ENCODE measurements at regions not wholly inside any gene's neighbourhood (a gene's known extent, or its start where the extent isn't known, plus 50 kb on each side); places are given as distances from the start of the nearest gene placed in this dataset.

GRCh38 chr15:67006083-67007065 lies 59.0 kb upstream of the SMAD3 start:
- TF ChIP-seq RFX5 (IDR thresholded peaks at IDR 0.05; ENCODE audit: low read depth, low read length) (no peak), BHLHE40 (IDR thresholded peaks at IDR 0.05; ENCODE audit: low read depth, low read length) (no peak), POLR2A (IDR thresholded peaks at IDR 0.05; ENCODE audit: low read depth, low read length) (no peak), FOS (IDR thresholded peaks at IDR 0.05; ENCODE audit: low read depth, low read length) (no peak), MAZ (IDR thresholded peaks at IDR 0.05; ENCODE audit: borderline replicate concordance, low read depth, low read length) (no peak), RCOR1 (IDR thresholded peaks at IDR 0.05; ENCODE audit: insufficient replicate concordance, low read length) (no peak), MXI1 (IDR thresholded peaks at IDR 0.05; ENCODE audit: borderline replicate concordance, low read depth, low read length) (no peak), CHD1 (IDR thresholded peaks at IDR 0.05; ENCODE audit: low read depth, low read length) (no peak)
- TF ChIP-seq, protein P1, sequence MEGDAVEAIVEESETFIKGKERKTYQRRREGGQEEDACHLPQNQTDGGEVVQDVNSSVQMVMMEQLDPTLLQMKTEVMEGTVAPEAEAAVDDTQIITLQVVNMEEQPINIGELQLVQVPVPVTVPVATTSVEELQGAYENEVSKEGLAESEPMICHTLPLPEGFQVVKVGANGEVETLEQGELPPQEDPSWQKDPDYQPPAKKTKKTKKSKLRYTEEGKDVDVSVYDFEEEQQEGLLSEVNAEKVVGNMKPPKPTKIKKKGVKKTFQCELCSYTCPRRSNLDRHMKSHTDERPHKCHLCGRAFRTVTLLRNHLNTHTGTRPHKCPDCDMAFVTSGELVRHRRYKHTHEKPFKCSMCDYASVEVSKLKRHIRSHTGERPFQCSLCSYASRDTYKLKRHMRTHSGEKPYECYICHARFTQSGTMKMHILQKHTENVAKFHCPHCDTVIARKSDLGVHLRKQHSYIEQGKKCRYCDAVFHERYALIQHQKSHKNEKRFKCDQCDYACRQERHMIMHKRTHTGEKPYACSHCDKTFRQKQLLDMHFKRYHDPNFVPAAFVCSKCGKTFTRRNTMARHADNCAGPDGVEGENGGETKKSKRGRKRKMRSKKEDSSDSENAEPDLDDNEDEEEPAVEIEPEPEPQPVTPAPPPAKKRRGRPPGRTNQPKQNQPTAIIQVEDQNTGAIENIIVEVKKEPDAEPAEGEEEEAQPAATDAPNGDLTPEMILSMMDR (conservative IDR thresholded peaks at IDR 0.05; ENCODE audit: low read depth, low read length): no peak
- TF ChIP-seq, protein P2, sequence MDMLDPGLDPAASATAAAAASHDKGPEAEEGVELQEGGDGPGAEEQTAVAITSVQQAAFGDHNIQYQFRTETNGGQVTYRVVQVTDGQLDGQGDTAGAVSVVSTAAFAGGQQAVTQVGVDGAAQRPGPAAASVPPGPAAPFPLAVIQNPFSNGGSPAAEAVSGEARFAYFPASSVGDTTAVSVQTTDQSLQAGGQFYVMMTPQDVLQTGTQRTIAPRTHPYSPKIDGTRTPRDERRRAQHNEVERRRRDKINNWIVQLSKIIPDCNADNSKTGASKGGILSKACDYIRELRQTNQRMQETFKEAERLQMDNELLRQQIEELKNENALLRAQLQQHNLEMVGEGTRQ (IDR thresholded peaks at IDR 0.05; ENCODE audit: low read depth, low read length): no peak
- TF ChIP-seq, protein P3, sequence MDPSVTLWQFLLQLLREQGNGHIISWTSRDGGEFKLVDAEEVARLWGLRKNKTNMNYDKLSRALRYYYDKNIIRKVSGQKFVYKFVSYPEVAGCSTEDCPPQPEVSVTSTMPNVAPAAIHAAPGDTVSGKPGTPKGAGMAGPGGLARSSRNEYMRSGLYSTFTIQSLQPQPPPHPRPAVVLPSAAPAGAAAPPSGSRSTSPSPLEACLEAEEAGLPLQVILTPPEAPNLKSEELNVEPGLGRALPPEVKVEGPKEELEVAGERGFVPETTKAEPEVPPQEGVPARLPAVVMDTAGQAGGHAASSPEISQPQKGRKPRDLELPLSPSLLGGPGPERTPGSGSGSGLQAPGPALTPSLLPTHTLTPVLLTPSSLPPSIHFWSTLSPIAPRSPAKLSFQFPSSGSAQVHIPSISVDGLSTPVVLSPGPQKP (IDR thresholded peaks at IDR 0.05; ENCODE audit: borderline replicate concordance, low read depth, low read length): no peak
